ENCODE measurements at regions not wholly inside any gene's neighbourhood (a gene's known extent, or its start where the extent isn't known, plus 50 kb on each side); places are given as distances from the start of the nearest gene placed in this dataset.

- H3K9ac ChIP-seq (ENCODE audit: low read length) = no peak overlapping the region
- DNase-seq (ENCODE audit: low read depth, low spot score) = no peak
- H3K27me3 ChIP-seq (ENCODE audit: insufficient read depth, low read length) = no peaks in the 10 kb centered on the region
- H3K36me3 ChIP-seq (ENCODE audit: control insufficient read depth in 1 of 2, insufficient read depth in 2 of 2, low read length in 2 of 2) = no peaks in the 10 kb centered on the region
- H3K4me1 ChIP-seq (ENCODE audit: control insufficient read depth in 1 of 2, insufficient read depth in 2 of 2, low read length in 2 of 2) = no peaks in the 10 kb centered on the region
- no peak overlapping the region for H2AFZ ChIP-seq (ENCODE audit: low read depth, low read length, poor library complexity, severe bottlenecking)
- no peaks in the 10 kb centered on the region for H3K9me2 ChIP-seq (ENCODE audit: insufficient read depth)
- H3K4me3 ChIP-seq (replicated peaks in 1 of 2; ENCODE audit: low read depth in 1 of 2, low read length in 2 of 2) = no peak overlapping the region
- BruUV-seq (replicated peaks) = no TSS peak
- H3K27ac ChIP-seq (ENCODE audit: low read depth, low read length) = no peak overlapping the region
- ChIA-PET CTCF (no interaction called here), POLR2A (no interaction called here), RAD21 (ENCODE audit: low non-redundant PET in 1 of 2, low total read pairs in 2 of 2, uncharacterized antibody in 2 of 2, unreplicated experiment in 2 of 2) (no interaction called here)
- no peak overlapping the region for H3K4me2 ChIP-seq (ENCODE audit: low read length)
- intact Hi-C loops (cut with micrococcal nuclease) = no loop called here
- ATAC-seq = no peak
- no peaks in the 10 kb centered on the region for H4K20me1 ChIP-seq (ENCODE audit: insufficient read depth)
- no peaks in the 10 kb centered on the region for H3K79me2 ChIP-seq (ENCODE audit: insufficient read depth, low read length)
- peaks cover 0 to 6% of the 10 kb centered on the region in 2 experiments; a peak in 1 of 4 replicates for H3K9me3 ChIP-seq (ENCODE audit: control insufficient read depth in 1 of 2, insufficient read depth in 1 of 2, low read depth in 1 of 2, low read length in 2 of 2)
- TF ChIP-seq YY1 (IDR thresholded peaks at IDR 0.05; ENCODE audit: extremely low read depth, insufficient replicate concordance, low read depth, low read length) = no peak
- TF ChIP-seq JUND (IDR thresholded peaks at IDR 0.05) = no peak
- no peak for TF ChIP-seq CEBPB (IDR thresholded peaks at IDR 0.05; ENCODE audit: low read depth)
- TF ChIP-seq, protein P1, sequence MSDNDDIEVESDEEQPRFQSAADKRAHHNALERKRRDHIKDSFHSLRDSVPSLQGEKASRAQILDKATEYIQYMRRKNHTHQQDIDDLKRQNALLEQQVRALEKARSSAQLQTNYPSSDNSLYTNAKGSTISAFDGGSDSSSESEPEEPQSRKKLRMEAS (IDR thresholded peaks at IDR 0.05) = no peak
- no peak for TF ChIP-seq RAD21 (IDR thresholded peaks at IDR 0.05; ENCODE audit: low read depth)
- no peak for TF ChIP-seq POLR2AphosphoS5 (IDR thresholded peaks at IDR 0.05; ENCODE audit: low read depth, low read length)
- TF ChIP-seq, protein P2, sequence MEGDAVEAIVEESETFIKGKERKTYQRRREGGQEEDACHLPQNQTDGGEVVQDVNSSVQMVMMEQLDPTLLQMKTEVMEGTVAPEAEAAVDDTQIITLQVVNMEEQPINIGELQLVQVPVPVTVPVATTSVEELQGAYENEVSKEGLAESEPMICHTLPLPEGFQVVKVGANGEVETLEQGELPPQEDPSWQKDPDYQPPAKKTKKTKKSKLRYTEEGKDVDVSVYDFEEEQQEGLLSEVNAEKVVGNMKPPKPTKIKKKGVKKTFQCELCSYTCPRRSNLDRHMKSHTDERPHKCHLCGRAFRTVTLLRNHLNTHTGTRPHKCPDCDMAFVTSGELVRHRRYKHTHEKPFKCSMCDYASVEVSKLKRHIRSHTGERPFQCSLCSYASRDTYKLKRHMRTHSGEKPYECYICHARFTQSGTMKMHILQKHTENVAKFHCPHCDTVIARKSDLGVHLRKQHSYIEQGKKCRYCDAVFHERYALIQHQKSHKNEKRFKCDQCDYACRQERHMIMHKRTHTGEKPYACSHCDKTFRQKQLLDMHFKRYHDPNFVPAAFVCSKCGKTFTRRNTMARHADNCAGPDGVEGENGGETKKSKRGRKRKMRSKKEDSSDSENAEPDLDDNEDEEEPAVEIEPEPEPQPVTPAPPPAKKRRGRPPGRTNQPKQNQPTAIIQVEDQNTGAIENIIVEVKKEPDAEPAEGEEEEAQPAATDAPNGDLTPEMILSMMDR (IDR thresholded peaks at IDR 0.05 in 2 of 3, conservative IDR thresholded peaks at IDR 0.05 in 1 of 3; ENCODE audit: borderline replicate concordance in 1 of 3, insufficient read depth in 1 of 3, low read depth in 2 of 3, low read length in 2 of 3) = no peak
- no peak for TF ChIP-seq EZH2phosphoT487 (IDR thresholded peaks at IDR 0.05; ENCODE audit: borderline replicate concordance)
- TF ChIP-seq CBX3 (IDR thresholded peaks at IDR 0.05; ENCODE audit: low read depth) = no peak
- no peak for TF ChIP-seq SP1 (IDR thresholded peaks at IDR 0.05; ENCODE audit: low read depth)
- no peak for TF ChIP-seq TCF7L2 (IDR thresholded peaks at IDR 0.05; ENCODE audit: borderline replicate concordance, extremely low read depth, insufficient read depth, insufficient read length)
- TF ChIP-seq ELF1 (IDR thresholded peaks at IDR 0.05; ENCODE audit: borderline replicate concordance, low read depth) = no peak
- TF ChIP-seq EZH2 (IDR thresholded peaks at IDR 0.05) = no peak
- TF ChIP-seq ZFX (IDR thresholded peaks at IDR 0.05) = no peak
- TF ChIP-seq REST (IDR thresholded peaks at IDR 0.05; ENCODE audit: low read depth) = no peak
- TF ChIP-seq, protein P3, sequence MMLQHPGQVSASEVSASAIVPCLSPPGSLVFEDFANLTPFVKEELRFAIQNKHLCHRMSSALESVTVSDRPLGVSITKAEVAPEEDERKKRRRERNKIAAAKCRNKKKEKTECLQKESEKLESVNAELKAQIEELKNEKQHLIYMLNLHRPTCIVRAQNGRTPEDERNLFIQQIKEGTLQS (IDR thresholded peaks at IDR 0.05) = no peak
Observed at GRCh38 chr13:79727086-79727485, 246.1 kb downstream of the NDFIP2 start.
